Liver (tissue), 3 donors: ENCODE measurements at regions not wholly inside any gene's neighbourhood (a gene's known extent, or its start where the extent isn't known, plus 50 kb on each side); places are given as distances from the start of the nearest gene placed in this dataset.

ENCODE experiments used
- FOXA1 ChIP-seq: IDR thresholded peaks from 2 replicates; pipeline ENCODE4 v1.6.1; 2016; ENCODE audit warnings: antibody characterized with exemption
- GABPA ChIP-seq, 2 donors: IDR thresholded peaks in 1 of 2; conservative IDR thresholded peaks in 1 of 2; 2 replicates each; pipeline ENCODE4 v1.6.1; 2016; ENCODE audit warnings: antibody characterized with exemption in 2 of 2, mild to moderate bottlenecking in 1 of 2, moderate library complexity in 1 of 2
- HNF4G ChIP-seq: IDR thresholded peaks from 2 replicates; pipeline ENCODE4 v1.6.1; 2016; ENCODE audit warnings: antibody characterized with exemption
- JUND ChIP-seq, 2 donors: IDR thresholded peaks; 2 replicates each; pipeline ENCODE4 v1.6.1; 2016; ENCODE audit warnings: antibody characterized with exemption in 2 of 2
- RAD21 ChIP-seq, 2 donors: IDR thresholded peaks; 2 replicates each; pipeline ENCODE4 v1.6.1; 2016; ENCODE audit warnings: antibody characterized with exemption in 2 of 2, mild to moderate bottlenecking in 2 of 2
- RXRA ChIP-seq, 2 donors: IDR thresholded peaks; 2 replicates each; pipeline ENCODE4 v1.6.1; 2017 to 2018; ENCODE audit warnings: antibody characterized with exemption in 2 of 2, mild to moderate bottlenecking in 1 of 2
- SP1 ChIP-seq: IDR thresholded peaks from 2 replicates; pipeline ENCODE4 v1.6.1; 2018; ENCODE audit warnings: antibody characterized with exemption, mild to moderate bottlenecking
- TAF1 ChIP-seq: conservative IDR thresholded peaks from 2 replicates; pipeline ENCODE4 v1.6.1; 2016; ENCODE audit warnings: antibody characterized with exemption, mild to moderate bottlenecking
- YY1 ChIP-seq: IDR thresholded peaks from 2 replicates; pipeline ENCODE4 v1.6.1; 2016; ENCODE audit warnings: antibody characterized with exemption, mild to moderate bottlenecking
- TF ChIP-seq, protein P1 (sequence below): fragments of 150-350 bp; IDR thresholded peaks from 2 replicates; pipeline ENCODE4 v1.5.1; 2017; ENCODE audit warnings: improper control_type of control experiment, low read depth, low read length; ENCODE audit not compliant: missing input control
- TF ChIP-seq, protein P2 (sequence below): IDR thresholded peaks from 2 replicates; pipeline ENCODE4 v1.6.1; 2016; ENCODE audit warnings: antibody characterized with exemption, mild to moderate bottlenecking
- TF ChIP-seq, protein P3 (sequence below): IDR thresholded peaks from 2 replicates; pipeline ENCODE4 v1.6.1; 2016; ENCODE audit warnings: antibody characterized with exemption
- TF ChIP-seq, protein P4 (sequence below): IDR thresholded peaks from 2 replicates; pipeline ENCODE4 v1.6.1; 2016; ENCODE audit warnings: antibody characterized with exemption
- donor health status: healthy.
- donor health status: healthy.

DNA sequence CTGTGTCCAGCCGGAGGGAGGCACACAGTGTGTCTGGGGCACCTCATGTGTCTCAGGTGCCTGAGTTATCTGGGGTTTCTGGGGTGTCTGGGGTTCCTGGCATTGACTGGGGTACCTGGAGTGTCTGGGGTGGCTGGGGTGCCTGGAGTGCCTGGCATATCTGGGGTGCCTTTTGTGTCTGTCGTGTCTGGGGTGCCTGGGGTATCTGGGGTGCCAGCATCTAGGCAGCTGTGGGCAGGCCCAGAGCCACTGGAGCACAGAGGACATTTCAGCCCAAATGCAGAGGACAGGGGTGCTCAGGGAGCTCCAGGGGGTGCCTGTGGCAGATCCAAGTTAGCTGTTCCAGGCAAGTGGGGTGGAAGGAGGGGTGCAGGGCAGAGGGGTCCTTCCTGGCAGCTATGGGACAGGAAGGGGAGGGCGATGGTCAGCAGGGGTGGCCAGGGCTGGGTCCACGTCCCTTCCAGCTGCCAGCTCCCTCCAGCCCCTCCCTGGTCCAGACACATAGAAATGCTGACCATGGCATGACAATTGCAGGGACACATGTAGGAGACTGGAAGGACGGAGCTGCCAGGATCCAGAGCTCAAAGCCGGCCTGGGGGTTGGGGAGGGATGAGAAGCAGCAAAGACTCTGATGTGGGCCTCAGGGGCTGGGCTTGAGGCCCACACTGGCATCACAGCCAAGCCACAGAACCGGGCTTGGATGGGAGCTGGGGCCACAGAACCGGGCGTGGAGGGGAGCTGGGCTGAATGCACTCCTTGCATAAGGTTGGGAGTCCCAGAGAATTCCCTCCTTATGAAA lies 133.0 kb downstream of the BRD1 start:
- TF ChIP-seq, protein P1, sequence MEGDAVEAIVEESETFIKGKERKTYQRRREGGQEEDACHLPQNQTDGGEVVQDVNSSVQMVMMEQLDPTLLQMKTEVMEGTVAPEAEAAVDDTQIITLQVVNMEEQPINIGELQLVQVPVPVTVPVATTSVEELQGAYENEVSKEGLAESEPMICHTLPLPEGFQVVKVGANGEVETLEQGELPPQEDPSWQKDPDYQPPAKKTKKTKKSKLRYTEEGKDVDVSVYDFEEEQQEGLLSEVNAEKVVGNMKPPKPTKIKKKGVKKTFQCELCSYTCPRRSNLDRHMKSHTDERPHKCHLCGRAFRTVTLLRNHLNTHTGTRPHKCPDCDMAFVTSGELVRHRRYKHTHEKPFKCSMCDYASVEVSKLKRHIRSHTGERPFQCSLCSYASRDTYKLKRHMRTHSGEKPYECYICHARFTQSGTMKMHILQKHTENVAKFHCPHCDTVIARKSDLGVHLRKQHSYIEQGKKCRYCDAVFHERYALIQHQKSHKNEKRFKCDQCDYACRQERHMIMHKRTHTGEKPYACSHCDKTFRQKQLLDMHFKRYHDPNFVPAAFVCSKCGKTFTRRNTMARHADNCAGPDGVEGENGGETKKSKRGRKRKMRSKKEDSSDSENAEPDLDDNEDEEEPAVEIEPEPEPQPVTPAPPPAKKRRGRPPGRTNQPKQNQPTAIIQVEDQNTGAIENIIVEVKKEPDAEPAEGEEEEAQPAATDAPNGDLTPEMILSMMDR = no peak
- TF ChIP-seq TAF1 (no peak), YY1 (no peak), GABPA (IDR thresholded peaks at IDR 0.05 in 1 of 2, conservative IDR thresholded peaks at IDR 0.05 in 1 of 2) (no peak), HNF4G (no peak), RAD21 (IDR thresholded peaks at IDR 0.05) (no peak), SP1 (no peak), FOXA1 (no peak), RXRA (IDR thresholded peaks at IDR 0.05) (no peak), JUND (IDR thresholded peaks at IDR 0.05) (no peak)
- TF ChIP-seq, protein P2, sequence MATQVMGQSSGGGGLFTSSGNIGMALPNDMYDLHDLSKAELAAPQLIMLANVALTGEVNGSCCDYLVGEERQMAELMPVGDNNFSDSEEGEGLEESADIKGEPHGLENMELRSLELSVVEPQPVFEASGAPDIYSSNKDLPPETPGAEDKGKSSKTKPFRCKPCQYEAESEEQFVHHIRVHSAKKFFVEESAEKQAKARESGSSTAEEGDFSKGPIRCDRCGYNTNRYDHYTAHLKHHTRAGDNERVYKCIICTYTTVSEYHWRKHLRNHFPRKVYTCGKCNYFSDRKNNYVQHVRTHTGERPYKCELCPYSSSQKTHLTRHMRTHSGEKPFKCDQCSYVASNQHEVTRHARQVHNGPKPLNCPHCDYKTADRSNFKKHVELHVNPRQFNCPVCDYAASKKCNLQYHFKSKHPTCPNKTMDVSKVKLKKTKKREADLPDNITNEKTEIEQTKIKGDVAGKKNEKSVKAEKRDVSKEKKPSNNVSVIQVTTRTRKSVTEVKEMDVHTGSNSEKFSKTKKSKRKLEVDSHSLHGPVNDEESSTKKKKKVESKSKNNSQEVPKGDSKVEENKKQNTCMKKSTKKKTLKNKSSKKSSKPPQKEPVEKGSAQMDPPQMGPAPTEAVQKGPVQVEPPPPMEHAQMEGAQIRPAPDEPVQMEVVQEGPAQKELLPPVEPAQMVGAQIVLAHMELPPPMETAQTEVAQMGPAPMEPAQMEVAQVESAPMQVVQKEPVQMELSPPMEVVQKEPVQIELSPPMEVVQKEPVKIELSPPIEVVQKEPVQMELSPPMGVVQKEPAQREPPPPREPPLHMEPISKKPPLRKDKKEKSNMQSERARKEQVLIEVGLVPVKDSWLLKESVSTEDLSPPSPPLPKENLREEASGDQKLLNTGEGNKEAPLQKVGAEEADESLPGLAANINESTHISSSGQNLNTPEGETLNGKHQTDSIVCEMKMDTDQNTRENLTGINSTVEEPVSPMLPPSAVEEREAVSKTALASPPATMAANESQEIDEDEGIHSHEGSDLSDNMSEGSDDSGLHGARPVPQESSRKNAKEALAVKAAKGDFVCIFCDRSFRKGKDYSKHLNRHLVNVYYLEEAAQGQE = no peak
- TF ChIP-seq, protein P3, sequence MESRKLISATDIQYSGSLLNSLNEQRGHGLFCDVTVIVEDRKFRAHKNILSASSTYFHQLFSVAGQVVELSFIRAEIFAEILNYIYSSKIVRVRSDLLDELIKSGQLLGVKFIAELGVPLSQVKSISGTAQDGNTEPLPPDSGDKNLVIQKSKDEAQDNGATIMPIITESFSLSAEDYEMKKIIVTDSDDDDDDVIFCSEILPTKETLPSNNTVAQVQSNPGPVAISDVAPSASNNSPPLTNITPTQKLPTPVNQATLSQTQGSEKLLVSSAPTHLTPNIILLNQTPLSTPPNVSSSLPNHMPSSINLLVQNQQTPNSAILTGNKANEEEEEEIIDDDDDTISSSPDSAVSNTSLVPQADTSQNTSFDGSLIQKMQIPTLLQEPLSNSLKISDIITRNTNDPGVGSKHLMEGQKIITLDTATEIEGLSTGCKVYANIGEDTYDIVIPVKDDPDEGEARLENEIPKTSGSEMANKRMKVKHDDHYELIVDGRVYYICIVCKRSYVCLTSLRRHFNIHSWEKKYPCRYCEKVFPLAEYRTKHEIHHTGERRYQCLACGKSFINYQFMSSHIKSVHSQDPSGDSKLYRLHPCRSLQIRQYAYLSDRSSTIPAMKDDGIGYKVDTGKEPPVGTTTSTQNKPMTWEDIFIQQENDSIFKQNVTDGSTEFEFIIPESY = no peak
- TF ChIP-seq, protein P4, sequence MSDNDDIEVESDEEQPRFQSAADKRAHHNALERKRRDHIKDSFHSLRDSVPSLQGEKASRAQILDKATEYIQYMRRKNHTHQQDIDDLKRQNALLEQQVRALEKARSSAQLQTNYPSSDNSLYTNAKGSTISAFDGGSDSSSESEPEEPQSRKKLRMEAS = no peak
